ENCODE measurements at regions not wholly inside any gene's neighbourhood (a gene's known extent, or its start where the extent isn't known, plus 50 kb on each side); places are given as distances from the start of the nearest gene placed in this dataset.

DNA sequence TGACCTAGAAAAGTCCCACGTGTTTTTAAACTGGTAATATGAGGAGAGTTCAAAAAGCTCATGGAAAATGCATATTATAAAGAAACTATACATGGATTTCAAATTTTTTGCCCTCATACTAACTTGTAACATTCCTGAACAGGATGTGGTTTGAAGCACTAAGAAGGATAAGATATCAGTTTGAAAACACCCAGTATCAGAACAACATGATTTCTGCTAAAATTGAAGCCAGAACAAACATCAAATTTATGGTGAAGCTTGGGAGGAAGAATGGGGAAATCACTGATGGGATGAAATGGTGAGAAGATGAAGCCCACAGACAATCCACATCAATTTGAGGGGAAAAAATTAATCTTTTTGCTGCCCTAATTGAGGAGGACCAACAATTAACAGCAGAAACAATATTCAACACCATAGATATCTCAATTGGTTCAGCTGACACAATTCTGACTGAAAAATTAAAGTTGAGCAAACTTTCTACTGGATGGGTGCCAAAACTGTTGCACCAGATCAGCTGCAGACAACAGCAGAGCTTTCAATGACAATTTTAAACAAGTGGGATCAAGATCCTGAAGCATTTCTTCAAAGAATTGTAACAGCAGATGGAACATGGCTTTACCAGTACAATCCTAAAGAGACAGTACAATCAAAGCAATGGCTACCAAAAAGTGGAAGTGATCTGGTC lies 113.2 kb upstream of the SNX2 start:
- Histone ChIP-seq H2AFZ (ENCODE audit: low read depth, low read length) (no peak overlapping the region), H3K9me3 (ENCODE audit: low read length) (no peaks in the 10 kb centered on the region), H3K9me2 (ENCODE audit: insufficient read depth, low read length) (no peaks in the 10 kb centered on the region), H3F3A (ENCODE audit: insufficient read depth, low read length, poor library complexity, severe bottlenecking) (no peaks in the 10 kb centered on the region), H4K20me1 (ENCODE audit: insufficient read depth) (no peaks in the 10 kb centered on the region), H3K36me3 (ENCODE audit: insufficient read depth, low read length) (no peaks in the 10 kb centered on the region), H3K27me3 (ENCODE audit: insufficient read depth, low read depth, low read length) (no peaks in the 10 kb centered on the region), H3K27ac (ENCODE audit: low read length) (no peak overlapping the region), H3K79me2 (replicated peaks; ENCODE audit: insufficient read depth, low read length) (no peaks in the 10 kb centered on the region), H3K4me2 (ENCODE audit: low read length) (no peak overlapping the region), H3K4me3 (ENCODE audit: low read length) (no peak overlapping the region), H3K9ac (ENCODE audit: low read length) (no peak overlapping the region)
- TF ChIP-seq EP300 (conservative IDR thresholded peaks at IDR 0.05; ENCODE audit: poor library complexity, severe bottlenecking), result no peak
- no peak for TF ChIP-seq TAF1 (IDR thresholded peaks at IDR 0.05; ENCODE audit: low read depth)
- TF ChIP-seq POLR2AphosphoS5 (IDR thresholded peaks at IDR 0.05), result no peak
- no peak for TF ChIP-seq SMC3 (conservative IDR thresholded peaks at IDR 0.05; ENCODE audit: poor library complexity)
- no peak for TF ChIP-seq EZH2 (IDR thresholded peaks at IDR 0.05; ENCODE audit: borderline replicate concordance, insufficient read depth, low read length, poor library complexity, severe bottlenecking)
- TF ChIP-seq MXI1 (conservative IDR thresholded peaks at IDR 0.05; ENCODE audit: poor library complexity, severe bottlenecking), result no peak

DNA sequence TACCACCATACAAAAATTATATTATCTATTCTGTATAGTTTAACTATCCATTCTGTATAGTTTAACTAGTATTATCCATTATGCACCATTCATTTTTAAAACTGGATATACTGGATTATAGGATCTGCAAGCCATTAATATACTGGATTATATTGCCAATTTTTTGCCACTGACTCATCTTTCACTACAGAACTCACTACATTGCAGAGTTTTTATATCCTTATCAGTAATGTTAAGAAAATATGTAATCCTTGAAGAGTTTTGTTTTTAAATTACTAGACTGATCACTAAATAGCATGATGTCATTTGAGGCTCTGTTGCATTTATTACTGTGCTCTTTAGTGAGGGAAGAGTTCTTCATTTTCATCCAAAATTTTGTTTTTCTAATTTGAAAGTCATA lies 109.8 kb upstream of the SNX2 start:
- H3K4me2 ChIP-seq (ENCODE audit: low read length), result no peak overlapping the region
- H2AFZ ChIP-seq (ENCODE audit: low read depth, low read length), result no peak overlapping the region
- H3K36me3 ChIP-seq (ENCODE audit: insufficient read depth, low read length), result no peaks in the 10 kb centered on the region
- H3K27me3 ChIP-seq (ENCODE audit: insufficient read depth, low read depth, low read length), result no peaks in the 10 kb centered on the region
- no peaks in the 10 kb centered on the region for H3K79me2 ChIP-seq (replicated peaks; ENCODE audit: insufficient read depth, low read length)
- no peaks in the 10 kb centered on the region for H3K9me3 ChIP-seq (ENCODE audit: low read length)
- H3K4me3 ChIP-seq (ENCODE audit: low read length), result no peak overlapping the region
- H4K20me1 ChIP-seq (ENCODE audit: insufficient read depth), result no peaks in the 10 kb centered on the region
- H3K9ac ChIP-seq (ENCODE audit: low read length), result no peak overlapping the region
- TF ChIP-seq EP300 (conservative IDR thresholded peaks at IDR 0.05; ENCODE audit: poor library complexity, severe bottlenecking), result no peak
- TF ChIP-seq MXI1 (conservative IDR thresholded peaks at IDR 0.05; ENCODE audit: poor library complexity, severe bottlenecking), result no peak
- no peak for TF ChIP-seq RAD21 (conservative IDR thresholded peaks at IDR 0.05)
- TF ChIP-seq TAF1 (IDR thresholded peaks at IDR 0.05; ENCODE audit: low read depth), result no peak
- TF ChIP-seq, protein P1, sequence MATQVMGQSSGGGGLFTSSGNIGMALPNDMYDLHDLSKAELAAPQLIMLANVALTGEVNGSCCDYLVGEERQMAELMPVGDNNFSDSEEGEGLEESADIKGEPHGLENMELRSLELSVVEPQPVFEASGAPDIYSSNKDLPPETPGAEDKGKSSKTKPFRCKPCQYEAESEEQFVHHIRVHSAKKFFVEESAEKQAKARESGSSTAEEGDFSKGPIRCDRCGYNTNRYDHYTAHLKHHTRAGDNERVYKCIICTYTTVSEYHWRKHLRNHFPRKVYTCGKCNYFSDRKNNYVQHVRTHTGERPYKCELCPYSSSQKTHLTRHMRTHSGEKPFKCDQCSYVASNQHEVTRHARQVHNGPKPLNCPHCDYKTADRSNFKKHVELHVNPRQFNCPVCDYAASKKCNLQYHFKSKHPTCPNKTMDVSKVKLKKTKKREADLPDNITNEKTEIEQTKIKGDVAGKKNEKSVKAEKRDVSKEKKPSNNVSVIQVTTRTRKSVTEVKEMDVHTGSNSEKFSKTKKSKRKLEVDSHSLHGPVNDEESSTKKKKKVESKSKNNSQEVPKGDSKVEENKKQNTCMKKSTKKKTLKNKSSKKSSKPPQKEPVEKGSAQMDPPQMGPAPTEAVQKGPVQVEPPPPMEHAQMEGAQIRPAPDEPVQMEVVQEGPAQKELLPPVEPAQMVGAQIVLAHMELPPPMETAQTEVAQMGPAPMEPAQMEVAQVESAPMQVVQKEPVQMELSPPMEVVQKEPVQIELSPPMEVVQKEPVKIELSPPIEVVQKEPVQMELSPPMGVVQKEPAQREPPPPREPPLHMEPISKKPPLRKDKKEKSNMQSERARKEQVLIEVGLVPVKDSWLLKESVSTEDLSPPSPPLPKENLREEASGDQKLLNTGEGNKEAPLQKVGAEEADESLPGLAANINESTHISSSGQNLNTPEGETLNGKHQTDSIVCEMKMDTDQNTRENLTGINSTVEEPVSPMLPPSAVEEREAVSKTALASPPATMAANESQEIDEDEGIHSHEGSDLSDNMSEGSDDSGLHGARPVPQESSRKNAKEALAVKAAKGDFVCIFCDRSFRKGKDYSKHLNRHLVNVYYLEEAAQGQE (IDR thresholded peaks at IDR 0.05; ENCODE audit: borderline replicate concordance), result no peak
- TF ChIP-seq EZH2 (IDR thresholded peaks at IDR 0.05; ENCODE audit: borderline replicate concordance, insufficient read depth, low read length, poor library complexity, severe bottlenecking), result no peak
- no peak for TF ChIP-seq SMC3 (conservative IDR thresholded peaks at IDR 0.05; ENCODE audit: poor library complexity)
- no peak for TF ChIP-seq POLR2AphosphoS5 (IDR thresholded peaks at IDR 0.05)
- TF ChIP-seq, protein P2, sequence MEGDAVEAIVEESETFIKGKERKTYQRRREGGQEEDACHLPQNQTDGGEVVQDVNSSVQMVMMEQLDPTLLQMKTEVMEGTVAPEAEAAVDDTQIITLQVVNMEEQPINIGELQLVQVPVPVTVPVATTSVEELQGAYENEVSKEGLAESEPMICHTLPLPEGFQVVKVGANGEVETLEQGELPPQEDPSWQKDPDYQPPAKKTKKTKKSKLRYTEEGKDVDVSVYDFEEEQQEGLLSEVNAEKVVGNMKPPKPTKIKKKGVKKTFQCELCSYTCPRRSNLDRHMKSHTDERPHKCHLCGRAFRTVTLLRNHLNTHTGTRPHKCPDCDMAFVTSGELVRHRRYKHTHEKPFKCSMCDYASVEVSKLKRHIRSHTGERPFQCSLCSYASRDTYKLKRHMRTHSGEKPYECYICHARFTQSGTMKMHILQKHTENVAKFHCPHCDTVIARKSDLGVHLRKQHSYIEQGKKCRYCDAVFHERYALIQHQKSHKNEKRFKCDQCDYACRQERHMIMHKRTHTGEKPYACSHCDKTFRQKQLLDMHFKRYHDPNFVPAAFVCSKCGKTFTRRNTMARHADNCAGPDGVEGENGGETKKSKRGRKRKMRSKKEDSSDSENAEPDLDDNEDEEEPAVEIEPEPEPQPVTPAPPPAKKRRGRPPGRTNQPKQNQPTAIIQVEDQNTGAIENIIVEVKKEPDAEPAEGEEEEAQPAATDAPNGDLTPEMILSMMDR (IDR thresholded peaks at IDR 0.05; ENCODE audit: poor library complexity, severe bottlenecking), result no peak
- H3F3A ChIP-seq (ENCODE audit: insufficient read depth, low read length, poor library complexity, severe bottlenecking), result no peaks in the 10 kb centered on the region
- H3K9me2 ChIP-seq (ENCODE audit: insufficient read depth, low read length), result no peaks in the 10 kb centered on the region
- no peak overlapping the region for H3K27ac ChIP-seq (ENCODE audit: low read length)

Measured in neural cell (in vitro differentiated cells).